ENCODE measurements at regions not wholly inside any gene's neighbourhood (a gene's known extent, or its start where the extent isn't known, plus 50 kb on each side); places are given as distances from the start of the nearest gene placed in this dataset.

- DNase-seq (ENCODE audit: low spot score): no peak
These were observed 70.8 kb upstream of the FAM204A start for GRCh38 chr10:118412932-118413331.

GRCh38 chr10:118412132-118412760 is 70.1 kb upstream of the FAM204A start:
- DNase-seq (ENCODE audit: low spot score): no peak

- DNase-seq (ENCODE audit: low spot score): no peak
These were observed 67.2 kb upstream of the FAM204A start for GRCh38 chr10:118409295-118409694.

DNA sequence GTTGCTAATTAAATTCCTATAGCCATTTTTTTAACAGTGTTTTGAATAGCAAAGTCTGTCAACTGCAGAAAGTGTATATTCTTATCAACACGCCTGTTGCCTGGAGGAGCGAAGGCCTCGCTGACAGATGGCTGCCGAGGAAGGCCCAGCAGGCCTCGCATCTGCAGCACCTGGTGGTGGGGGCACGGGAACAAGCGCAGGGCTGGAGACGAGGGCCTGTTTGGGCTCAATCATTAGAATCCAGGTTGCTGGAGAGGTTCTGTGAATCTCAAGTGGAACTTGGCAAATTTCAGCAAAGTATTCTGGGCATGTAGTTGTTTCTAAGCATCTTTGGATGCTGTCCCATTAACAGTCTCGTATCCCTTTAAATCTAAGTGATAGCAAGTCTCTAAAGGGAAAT is 66.1 kb upstream of the FAM204A start:
- DNase-seq (ENCODE audit: low spot score): no peak

DNA sequence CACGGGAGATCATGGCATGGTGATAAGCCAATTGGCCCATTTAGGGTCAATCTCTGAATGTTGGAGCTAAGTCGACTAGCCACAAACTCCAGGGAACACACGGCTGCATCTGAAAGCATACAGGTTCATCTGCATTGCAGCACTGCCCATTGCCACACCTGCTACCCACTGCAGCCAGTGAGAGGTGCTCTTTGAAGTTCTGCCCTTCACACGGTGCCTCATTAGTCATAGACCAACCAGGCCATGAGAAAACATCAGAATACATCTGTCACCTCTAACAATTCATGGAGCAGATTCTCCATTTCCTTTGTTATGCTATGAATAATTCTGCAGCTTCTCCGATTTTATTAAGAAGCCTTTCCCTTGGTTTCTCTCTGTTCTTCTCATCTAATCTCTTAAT is 65.7 kb upstream of the FAM204A start:
- no peak for DNase-seq (ENCODE audit: low spot score)

DNA sequence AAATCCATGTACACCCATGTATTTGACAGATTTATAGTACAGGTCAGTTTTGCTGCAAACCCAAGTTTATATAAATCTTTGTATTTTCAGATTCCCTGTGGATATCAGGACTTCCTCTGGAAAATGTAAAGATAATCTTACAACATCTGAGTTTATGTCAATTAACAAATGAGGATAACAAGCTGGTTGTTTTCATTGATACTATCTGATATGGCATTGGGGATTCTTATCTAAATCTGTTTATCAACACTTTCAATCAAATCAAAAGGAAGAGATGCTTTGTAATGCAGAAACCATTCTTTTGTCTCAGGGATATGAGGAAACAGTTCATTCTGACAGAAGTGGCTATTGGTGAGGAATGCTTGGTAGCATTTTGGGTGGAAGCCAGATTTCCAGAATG is 64.9 kb upstream of the FAM204A start:
- no peak for DNase-seq (ENCODE audit: low spot score)

- no peak for DNase-seq (ENCODE audit: low spot score)
These were observed 63.8 kb upstream of the FAM204A start for GRCh38 chr10:118405928-118406327.

DNA sequence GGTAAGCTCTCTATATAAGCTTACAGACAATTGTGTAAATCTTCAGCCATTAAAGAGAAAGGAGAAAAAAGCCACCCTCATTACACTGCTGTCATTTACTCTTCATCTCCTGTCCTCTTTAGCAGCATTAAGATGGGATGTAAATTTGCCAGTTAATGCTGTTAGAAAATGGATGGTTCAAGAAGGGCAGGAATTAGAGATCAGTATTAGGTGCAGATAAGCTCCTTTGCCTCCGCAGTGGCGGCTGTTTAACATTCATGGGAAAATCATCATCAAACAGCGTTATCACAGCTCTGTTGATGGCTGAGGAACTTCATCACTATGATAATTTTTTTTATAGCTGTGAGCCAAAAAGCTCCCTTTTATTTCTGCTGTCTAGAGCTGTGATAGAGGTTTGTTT is 61.8 kb upstream of the FAM204A start:
- no peak for DNase-seq (ENCODE audit: low spot score)

GRCh38 chr10:118401708-118402193 is 59.6 kb upstream of the FAM204A start:
- no peak for DNase-seq (ENCODE audit: low spot score)

DNA sequence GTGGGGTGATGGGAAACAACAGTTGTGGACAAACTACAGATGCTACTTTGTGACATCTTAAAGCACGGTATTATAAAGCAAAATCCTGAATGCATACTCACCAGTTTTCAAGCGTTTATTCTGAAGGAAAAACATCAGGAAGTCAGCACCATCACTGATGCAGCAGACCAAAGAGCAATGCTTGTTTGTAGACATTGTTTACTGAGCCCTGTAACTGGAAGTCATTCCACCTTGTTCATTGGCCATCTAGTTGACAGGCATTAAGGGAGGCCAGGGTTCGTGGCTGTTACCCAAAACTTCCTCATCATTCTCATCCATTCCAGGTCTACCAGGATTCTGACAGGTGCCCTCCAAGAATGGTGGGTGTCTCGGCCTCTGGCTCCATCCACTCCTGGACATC is 55.3 kb upstream of the FAM204A start:
- DNase-seq (ENCODE audit: low spot score): no peak

GRCh38 chr10:118395947-118396346 is 53.8 kb upstream of the FAM204A start:
- DNase-seq (ENCODE audit: low spot score): no peak

- no peak for DNase-seq (ENCODE audit: low spot score)
These were observed 52.4 kb upstream of the FAM204A start for GRCh38 chr10:118394301-118395200.

- DNase-seq (ENCODE audit: low spot score): no peak
These were observed 50.6 kb upstream of the FAM204A start for GRCh38 chr10:118392761-118393160.

All from iPS-NIHi11 (cell line).